ENCODE measurements at regions not wholly inside any gene's neighbourhood (a gene's known extent, or its start where the extent isn't known, plus 50 kb on each side); places are given as distances from the start of the nearest gene placed in this dataset.
"Not testable (repeated sequence)": the region's sequence is repeated elsewhere in the genome, so short reads cannot be mapped to it uniquely, and the experiment has no call there.

- no peak for DNase-seq
These were observed 575.2 kb upstream of the CDH11 start for GRCh38 chr16:65697065-65697464.

DNA sequence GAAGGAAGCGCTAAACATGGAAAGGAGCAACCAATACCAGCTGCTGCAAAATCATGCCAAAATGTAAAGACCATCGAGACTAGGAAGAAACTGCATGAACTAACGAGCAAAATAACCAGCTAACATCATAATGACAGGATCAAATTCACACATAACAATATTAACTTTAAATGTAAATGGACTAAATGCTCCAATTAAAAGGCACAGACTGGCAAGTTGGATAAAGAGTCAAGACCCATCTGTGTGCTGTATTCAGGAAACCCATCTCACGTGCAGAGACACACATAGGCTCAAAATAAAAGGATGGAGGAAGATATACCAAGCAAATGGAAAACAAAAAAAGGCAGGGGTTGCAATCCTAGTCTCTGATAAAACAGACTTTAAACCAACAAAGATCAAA, 570.0 kb upstream of the CDH11 start:
- DNase-seq: not testable (repeated sequence)

- DNase-seq: no peak
These were observed 567.9 kb upstream of the CDH11 start for GRCh38 chr16:65689726-65690125.

DNA sequence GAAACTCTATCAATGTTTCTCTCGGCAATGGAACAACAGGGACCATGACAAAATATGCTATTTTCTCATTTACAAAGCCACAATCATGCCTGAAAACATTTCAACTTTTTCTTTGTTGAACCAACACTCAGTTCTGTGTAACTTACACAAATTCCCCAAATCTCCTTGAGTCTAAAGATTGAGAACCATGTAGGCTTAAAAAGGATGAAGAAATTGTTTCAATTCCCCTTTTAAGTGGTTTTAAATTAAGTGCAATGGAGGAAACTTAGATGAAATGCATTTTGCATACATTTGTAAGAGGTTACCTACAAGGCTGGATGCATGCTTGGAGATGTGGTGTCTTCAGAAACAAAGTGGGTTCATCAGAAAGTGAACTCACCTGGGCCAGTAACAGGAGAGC, 566.4 kb upstream of the CDH11 start:
- DNase-seq: no peak

GRCh38 chr16:65684230-65684629, 562.4 kb upstream of the CDH11 start:
- DNase-seq: no peak

- DNase-seq: no peak
These were observed 559.5 kb upstream of the CDH11 start for GRCh38 chr16:65681406-65681805.

DNA sequence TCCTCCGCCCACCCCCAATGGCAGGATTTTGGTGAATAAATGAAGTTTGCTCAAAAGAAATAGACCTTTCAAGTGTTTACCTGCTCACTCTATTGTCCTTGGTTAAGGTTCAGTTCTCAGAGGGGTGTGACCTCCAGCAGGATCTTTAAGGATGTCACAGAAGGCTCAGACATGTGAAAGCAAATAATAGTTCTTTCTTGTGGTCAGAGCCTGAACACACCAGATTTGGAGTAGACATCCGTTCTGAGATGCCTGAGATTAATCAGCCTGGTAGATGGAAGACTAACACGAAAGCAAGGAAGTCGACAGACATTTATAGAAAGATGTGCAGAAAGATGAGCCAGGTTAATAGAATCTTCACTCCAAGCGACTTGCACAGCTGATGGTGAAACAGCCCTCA, 557.9 kb upstream of the CDH11 start:
- DNase-seq: no peak

GRCh38 chr16:65675161-65675560, 553.3 kb upstream of the CDH11 start:
- DNase-seq: no peak

- no peak for DNase-seq
These were observed 551.1 kb upstream of the CDH11 start for GRCh38 chr16:65672960-65673359.

DNA sequence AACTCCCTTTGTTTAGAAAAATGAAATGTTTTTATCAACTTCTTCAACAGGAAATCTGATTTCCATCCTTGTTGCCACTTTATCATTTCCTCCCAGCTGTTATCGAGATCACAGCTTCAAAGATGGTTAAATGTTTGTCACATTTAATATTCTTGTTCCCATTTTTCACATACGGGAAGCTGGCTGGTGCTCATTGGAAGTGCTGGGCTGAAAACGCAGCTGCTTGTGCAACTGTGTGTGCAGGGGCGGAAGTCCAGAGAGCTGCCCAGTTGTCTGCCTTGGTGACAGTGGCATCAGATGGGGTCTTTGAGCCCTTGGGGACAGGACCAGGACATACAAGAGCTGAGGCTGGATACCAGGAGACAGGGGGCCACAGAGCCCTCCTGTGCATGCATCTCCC, 549.2 kb upstream of the CDH11 start:
- no peak for DNase-seq

DNA sequence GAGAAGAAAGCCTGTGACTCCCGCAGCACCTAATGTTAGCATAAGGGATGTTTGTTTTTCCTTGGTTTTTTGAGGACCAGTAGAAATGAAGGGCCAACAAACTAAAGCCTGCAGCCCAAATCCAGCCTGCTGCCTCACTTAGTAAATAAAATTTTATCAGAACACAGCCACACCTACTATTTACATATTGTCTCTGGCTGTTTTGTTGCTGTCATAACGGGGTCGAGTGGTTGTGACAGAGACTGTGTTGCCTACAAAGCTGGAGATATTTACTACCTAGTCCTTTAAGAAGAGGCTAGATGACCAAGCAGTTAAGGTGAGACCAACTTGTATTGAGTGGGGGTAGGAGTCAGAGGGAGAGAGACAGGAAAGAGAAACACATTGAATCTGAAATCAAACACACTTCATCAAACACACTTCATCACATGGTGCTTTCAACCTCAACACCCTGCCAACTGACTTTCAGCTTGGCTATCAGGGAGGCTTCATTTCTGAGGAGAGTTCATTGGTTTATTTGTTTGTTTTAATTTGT, 546.3 kb upstream of the CDH11 start:
- DNase-seq: no peak

DNA sequence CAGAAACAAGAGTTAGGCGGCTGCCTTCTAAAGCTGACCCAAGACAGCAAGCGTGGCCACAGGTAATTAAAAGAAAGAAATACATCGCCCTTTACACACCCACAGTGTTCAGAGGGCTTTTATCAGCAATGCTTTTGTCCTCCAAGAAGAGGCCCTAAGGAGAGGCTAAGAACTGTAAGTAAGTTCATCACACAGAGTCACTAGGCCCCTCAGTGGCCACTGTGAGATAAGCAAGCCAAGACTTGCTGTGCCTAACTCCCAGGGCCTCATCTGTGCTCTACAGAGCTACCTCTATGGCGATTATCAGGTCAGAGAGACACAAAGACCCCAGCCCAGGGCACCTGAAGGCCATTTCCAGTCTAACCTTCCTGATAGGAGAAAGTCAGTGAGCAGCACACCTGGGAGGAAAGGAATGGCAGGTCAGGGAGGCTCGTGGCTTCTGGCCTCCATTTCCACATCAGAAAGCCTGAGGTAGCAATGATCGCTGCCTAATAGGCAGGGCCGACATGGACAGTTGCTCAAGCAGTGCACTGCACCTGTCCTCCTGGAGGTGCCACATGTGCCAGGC, 545.2 kb upstream of the CDH11 start:
- DNase-seq: no peak

GRCh38 chr16:65666132-65666941, 544.5 kb upstream of the CDH11 start:
- no peak for DNase-seq

DNA sequence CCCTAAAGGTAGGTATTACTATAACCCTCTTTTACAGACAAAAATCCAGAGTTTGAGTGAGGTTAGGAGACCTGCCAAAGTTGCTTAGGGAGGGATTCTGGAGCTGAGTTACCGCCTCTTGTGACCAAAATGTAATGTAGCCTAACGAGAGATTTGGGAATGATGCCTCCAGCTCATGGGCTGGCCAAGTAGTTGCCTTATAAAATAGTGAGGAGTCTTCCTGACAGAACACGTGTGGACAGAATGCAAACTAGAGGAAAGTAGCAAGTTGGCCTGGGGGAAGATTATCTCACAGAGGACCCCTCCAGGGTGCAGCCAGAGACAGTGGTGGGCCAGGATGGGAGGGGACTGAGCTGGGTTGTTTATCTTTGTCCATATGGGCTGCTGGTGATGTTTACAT, 543.7 kb upstream of the CDH11 start:
- no peak for DNase-seq

DNA sequence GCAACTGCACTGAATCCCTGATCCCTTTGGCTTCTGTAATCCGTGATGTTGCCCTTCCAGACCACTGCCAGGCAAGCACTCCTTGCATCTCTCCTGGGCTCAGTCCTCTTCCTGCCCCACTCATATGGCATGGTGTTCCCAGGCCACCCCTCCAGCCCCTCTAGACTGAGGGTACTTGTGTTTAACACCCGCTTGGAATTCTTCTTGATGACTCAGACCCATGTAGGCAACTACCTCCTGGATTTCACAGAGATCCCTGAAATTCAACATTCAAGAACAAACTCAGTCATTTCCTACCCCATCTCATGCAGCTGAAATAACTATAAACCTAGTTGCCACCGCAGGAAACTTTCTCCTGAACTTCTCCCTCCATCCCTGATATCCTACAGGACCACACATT, 541.9 kb upstream of the CDH11 start:
- no peak for DNase-seq

GRCh38 chr16:65662256-65662655, 540.4 kb upstream of the CDH11 start:
- no peak for DNase-seq

GRCh38 chr16:65661558-65661957, 539.7 kb upstream of the CDH11 start:
- no peak for DNase-seq

DNA sequence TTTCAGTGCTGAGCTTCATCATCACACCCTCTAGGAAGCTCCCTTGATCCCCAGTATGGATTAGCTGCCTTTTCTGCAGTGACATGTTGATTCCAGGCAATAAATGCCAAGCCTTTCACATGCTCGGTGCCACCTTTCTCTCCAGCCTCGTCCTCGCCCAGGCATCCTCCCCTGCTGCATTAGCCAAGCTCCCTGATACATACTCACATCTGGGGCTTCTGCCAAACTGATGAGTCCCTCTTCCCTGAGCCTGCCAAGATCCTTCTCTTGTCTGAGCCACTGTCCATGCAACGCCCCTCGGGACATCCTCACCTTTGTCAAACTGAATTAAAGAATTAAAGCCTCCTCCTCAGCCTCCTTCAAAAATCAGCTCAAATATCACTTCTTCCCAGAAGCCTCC, 538.5 kb upstream of the CDH11 start:
- DNase-seq: no peak

GRCh38 chr16:65659758-65660157, 537.9 kb upstream of the CDH11 start:
- DNase-seq: no peak

DNA sequence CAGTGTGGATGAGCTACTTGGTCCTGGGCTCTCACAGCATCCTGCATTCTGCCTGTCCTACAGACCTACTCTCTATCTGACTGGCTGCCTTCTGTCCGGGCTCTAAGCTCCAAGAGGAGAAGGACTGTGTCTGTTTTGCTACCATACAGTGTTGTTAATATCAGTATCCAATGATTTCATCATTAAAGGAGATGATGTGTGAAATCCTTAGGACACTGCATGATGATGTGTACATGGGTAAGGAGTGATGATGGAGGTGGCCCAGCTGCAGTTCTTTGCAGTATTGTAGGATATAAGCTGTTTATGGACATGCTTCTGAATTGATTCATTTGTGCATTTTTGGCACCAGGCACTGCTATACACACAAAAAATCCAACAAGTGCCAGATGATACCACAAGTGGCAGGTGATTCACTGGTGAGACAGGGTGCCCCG, 536.9 kb upstream of the CDH11 start:
- peak; percentile 60 for DNase-seq

DNA sequence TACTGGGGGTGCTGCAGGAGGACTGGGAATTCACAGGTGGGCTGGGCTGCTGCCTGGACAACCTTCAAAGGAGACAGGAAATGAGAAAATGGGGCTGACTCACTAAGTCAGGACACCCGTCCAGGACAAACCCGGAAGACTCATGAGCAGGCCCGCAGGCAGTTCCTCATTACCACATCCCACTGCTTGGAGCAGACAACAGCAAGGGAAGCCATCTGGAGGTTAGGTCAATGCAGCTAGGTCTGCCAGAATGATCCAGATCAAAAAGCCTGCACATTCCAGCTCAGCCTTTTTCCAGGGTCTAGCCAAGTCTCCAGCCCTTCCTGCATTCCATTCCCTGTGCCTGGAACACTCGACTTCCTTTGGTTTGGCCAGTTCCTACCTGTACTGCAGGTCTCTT, 536.5 kb upstream of the CDH11 start:
- no peak for DNase-seq

DNA sequence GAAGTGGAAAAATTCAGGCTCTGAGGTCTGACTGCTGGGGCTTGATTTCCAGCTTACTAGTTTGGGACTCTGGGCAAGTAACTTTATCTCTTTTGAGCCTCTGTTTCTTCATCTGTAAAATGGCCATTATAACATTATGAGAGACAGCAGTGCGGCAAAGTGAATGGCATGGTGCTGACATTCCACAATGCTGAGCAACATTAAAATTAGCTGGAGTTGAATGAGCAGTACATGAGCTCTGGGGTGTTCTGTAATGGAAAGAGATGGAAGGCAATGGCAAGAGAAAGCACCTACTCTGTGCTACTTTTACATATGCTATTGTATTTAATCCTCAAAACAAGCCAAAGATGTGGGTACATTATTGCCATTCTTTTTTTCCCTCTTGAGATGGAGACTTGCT, 535.7 kb upstream of the CDH11 start:
- DNase-seq: no peak

- DNase-seq: no peak
These were observed 535.2 kb upstream of the CDH11 start for GRCh38 chr16:65657071-65657494.

DNA sequence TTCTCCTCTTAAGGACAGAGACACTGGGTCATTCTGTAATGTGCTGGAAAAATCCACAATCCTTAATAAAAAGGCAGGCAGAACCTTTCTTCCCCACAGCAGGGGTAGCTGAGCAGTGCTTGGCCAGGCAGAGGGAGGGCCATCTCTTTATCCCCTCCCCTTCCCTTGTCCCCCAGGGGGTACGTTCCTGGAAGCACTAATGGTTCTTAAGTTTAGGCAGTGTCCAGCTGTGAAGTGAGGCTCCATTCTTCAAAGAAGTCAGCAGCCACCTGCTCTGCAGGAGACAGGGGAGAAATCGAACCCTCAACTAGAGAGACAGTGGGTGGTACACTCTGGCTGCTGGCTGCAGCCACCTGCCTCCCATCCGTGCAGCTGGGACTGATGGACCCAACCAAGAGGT, 533.9 kb upstream of the CDH11 start:
- DNase-seq: peak; percentile 27

- DNase-seq: no peak
These were observed 526.2 kb upstream of the CDH11 start for GRCh38 chr16:65648101-65648500.

Measured in NCI-H345 (cell line).